ENCODE measurements at regions not wholly inside any gene's neighbourhood (a gene's known extent, or its start where the extent isn't known, plus 50 kb on each side); places are given as distances from the start of the nearest gene placed in this dataset.

DNA sequence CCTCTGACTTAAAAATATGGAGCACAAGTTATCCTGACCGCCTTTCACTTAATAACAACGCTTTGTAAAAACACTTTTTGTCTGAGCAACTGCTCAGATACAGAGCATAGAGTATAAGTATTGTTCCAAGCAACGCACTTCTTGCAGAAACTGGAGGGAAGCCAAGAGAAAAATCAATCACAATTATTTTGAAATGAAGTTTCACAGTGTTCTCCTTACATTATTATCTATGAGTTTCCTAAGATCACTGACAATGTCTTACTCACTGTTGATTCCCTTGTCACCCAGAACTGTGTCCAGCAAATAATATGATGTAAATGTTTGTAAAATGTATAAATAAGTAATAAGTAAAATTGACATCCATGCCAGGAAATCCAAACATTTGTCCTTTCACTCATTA, 184.6 kb upstream of the GPR149 start:
- Histone ChIP-seq H2BK12ac (ENCODE audit: low read length in 2 of 2) (no peak overlapping the region), H2BK15ac (ENCODE audit: low read depth, poor library complexity, severe bottlenecking) (no peak overlapping the region), H3K4ac (ENCODE audit: low read depth in 1 of 2, low read length in 2 of 2) (no peak overlapping the region), H3K4me3 (ENCODE audit: insufficient read depth in 1 of 2, low read depth in 1 of 2, low read length in 2 of 2) (no peak overlapping the region), H3K4me2 (ENCODE audit: low read length, poor library complexity, severe bottlenecking) (no peak overlapping the region), H4K8ac (ENCODE audit: low read length) (no peak overlapping the region), H3K27ac (ENCODE audit: low read length, poor library complexity, severe bottlenecking) (no peak overlapping the region), H3K27me3 (ENCODE audit: control insufficient read depth in 1 of 2, insufficient read depth in 1 of 2, low read length in 2 of 2) (no peaks in the 10 kb centered on the region), H2AFZ (ENCODE audit: low read depth, low read length) (no peak overlapping the region), H3K9me3 (ENCODE audit: control insufficient read depth, low read length) (no peaks in the 10 kb centered on the region), H3K18ac (ENCODE audit: low read depth in 1 of 2, low read length in 2 of 2) (no peak overlapping the region), H2BK120ac (ENCODE audit: low read depth, low read length) (no peak overlapping the region), H3K9ac (ENCODE audit: low read length) (no peak overlapping the region), H4K91ac (ENCODE audit: low read length) (no peak overlapping the region), H2AK5ac (ENCODE audit: low read length, severe bottlenecking) (no peak overlapping the region), H3K36me3 (ENCODE audit: control insufficient read depth in 1 of 2, insufficient read depth in 2 of 2, low read depth in 1 of 2, low read length in 2 of 2) (no peaks in the 10 kb centered on the region), H2BK5ac (ENCODE audit: low read depth, low read length, poor library complexity, severe bottlenecking) (no peak overlapping the region), H3K4me1 (ENCODE audit: control insufficient read depth, insufficient read depth, low read depth, low read length) (no peaks in the 10 kb centered on the region), H3K23ac (ENCODE audit: low read length in 2 of 2) (no peak overlapping the region), H3K14ac (ENCODE audit: low read length in 2 of 2) (no peak overlapping the region), H3K79me1 (replicated peaks; ENCODE audit: low read length, poor library complexity, severe bottlenecking) (no peaks in the 10 kb centered on the region)
- WGBS, result 76% methylated on average over 3 of the region's 3 CpGs
- DNase-seq, result no peak

DNA sequence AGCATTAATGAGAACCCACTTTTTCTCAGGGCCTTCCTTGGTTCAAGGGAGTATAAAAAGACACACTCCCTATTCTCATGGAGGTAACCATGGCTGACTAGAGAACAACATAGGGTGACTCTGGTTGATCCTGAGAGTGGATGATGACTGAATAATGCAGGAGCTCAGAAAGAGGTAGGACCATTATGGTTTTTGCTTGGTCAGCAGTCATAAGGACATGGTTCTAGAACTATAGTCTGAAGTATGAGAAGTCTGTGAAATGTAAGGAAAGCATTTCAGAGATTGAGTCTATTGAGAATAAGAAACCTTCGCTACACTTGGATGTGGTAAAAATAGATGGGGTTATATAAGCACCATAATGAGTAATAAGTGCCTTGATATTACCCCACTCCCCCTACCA, 184.1 kb upstream of the GPR149 start:
- WGBS, result no CpG with 5 or more reads among the region's 1 CpG
- Histone ChIP-seq H3K79me1 (replicated peaks; ENCODE audit: low read length, poor library complexity, severe bottlenecking) (no peaks in the 10 kb centered on the region), H3K4ac (ENCODE audit: low read depth in 1 of 2, low read length in 2 of 2) (no peak overlapping the region)

DNA sequence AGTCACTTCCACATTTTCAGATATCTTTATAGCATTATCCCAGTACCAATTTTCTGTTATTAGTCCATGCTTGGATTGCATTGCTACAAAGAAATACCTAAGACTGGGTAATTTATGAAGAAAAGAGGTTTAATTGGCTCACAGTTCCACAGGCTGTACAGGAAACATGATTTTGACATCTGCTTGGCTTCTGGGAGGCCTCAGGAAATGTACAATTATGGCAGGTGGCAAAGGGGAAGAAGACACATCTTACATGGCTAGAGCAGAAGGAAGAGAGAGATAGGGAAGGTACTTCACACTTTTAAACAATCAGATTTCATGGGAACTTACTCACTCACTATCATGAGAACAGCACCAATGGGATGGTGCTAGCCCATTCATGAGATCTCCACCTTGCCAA, 172.3 kb upstream of the GPR149 start:
- Histone ChIP-seq H4K91ac (ENCODE audit: low read length) (no peak overlapping the region), H3K79me1 (replicated peaks; ENCODE audit: low read length, poor library complexity, severe bottlenecking) (no peaks in the 10 kb centered on the region), H3K27ac (ENCODE audit: low read length, poor library complexity, severe bottlenecking) (no peak overlapping the region), H2BK15ac (ENCODE audit: low read depth, poor library complexity, severe bottlenecking) (no peak overlapping the region), H2BK12ac (ENCODE audit: low read length in 2 of 2) (no peak overlapping the region), H3K4ac (ENCODE audit: low read depth in 1 of 2, low read length in 2 of 2) (no peak overlapping the region), H3K23ac (ENCODE audit: low read length in 2 of 2) (no peak overlapping the region), H3K18ac (ENCODE audit: low read depth in 1 of 2, low read length in 2 of 2) (no peak overlapping the region), H2BK5ac (ENCODE audit: low read depth, low read length, poor library complexity, severe bottlenecking) (no peak overlapping the region), H3K36me3 (ENCODE audit: control insufficient read depth in 1 of 2, insufficient read depth in 2 of 2, low read depth in 1 of 2, low read length in 2 of 2) (no peaks in the 10 kb centered on the region), H2AFZ (ENCODE audit: low read depth, low read length) (no peak overlapping the region), H3K4me3 (ENCODE audit: insufficient read depth in 1 of 2, low read depth in 1 of 2, low read length in 2 of 2) (no peak overlapping the region), H4K8ac (ENCODE audit: low read length) (no peak overlapping the region), H3K4me1 (ENCODE audit: control insufficient read depth, insufficient read depth, low read depth, low read length) (no peaks in the 10 kb centered on the region), H2BK120ac (ENCODE audit: low read depth, low read length) (no peak overlapping the region), H3K14ac (ENCODE audit: low read length in 2 of 2) (no peak overlapping the region), H3K9ac (ENCODE audit: low read length) (no peak overlapping the region), H3K9me3 (ENCODE audit: control insufficient read depth, low read length) (no peaks in the 10 kb centered on the region), H3K27me3 (ENCODE audit: control insufficient read depth in 1 of 2, insufficient read depth in 1 of 2, low read length in 2 of 2) (no peaks in the 10 kb centered on the region), H2AK5ac (ENCODE audit: low read length, severe bottlenecking) (no peak overlapping the region), H3K4me2 (ENCODE audit: low read length, poor library complexity, severe bottlenecking) (no peak overlapping the region)
- DNase-seq, result no peak

More for the DNA sequence above, 184.1 kb upstream of the GPR149 start:
- no peaks in the 10 kb centered on the region for H3K4me1 ChIP-seq (ENCODE audit: control insufficient read depth, insufficient read depth, low read depth, low read length)
- H2BK12ac ChIP-seq (ENCODE audit: low read length in 2 of 2), result no peak overlapping the region
- H2AFZ ChIP-seq (ENCODE audit: low read depth, low read length), result no peak overlapping the region
- H3K9ac ChIP-seq (ENCODE audit: low read length), result no peak overlapping the region
- no peak overlapping the region for H3K23ac ChIP-seq (ENCODE audit: low read length in 2 of 2)
- no peak overlapping the region for H3K4me3 ChIP-seq (ENCODE audit: insufficient read depth in 1 of 2, low read depth in 1 of 2, low read length in 2 of 2)
- H4K8ac ChIP-seq (ENCODE audit: low read length), result no peak overlapping the region
- no peak overlapping the region for H3K4me2 ChIP-seq (ENCODE audit: low read length, poor library complexity, severe bottlenecking)
- H4K91ac ChIP-seq (ENCODE audit: low read length), result no peak overlapping the region
- H2BK15ac ChIP-seq (ENCODE audit: low read depth, poor library complexity, severe bottlenecking), result no peak overlapping the region
- no peak overlapping the region for H2AK5ac ChIP-seq (ENCODE audit: low read length, severe bottlenecking)
- no peaks in the 10 kb centered on the region for H3K27me3 ChIP-seq (ENCODE audit: control insufficient read depth in 1 of 2, insufficient read depth in 1 of 2, low read length in 2 of 2)
- H3K18ac ChIP-seq (ENCODE audit: low read depth in 1 of 2, low read length in 2 of 2), result no peak overlapping the region
- H3K14ac ChIP-seq (ENCODE audit: low read length in 2 of 2), result no peak overlapping the region
- H2BK5ac ChIP-seq (ENCODE audit: low read depth, low read length, poor library complexity, severe bottlenecking), result no peak overlapping the region
- no peaks in the 10 kb centered on the region for H3K36me3 ChIP-seq (ENCODE audit: control insufficient read depth in 1 of 2, insufficient read depth in 2 of 2, low read depth in 1 of 2, low read length in 2 of 2)
- H2BK120ac ChIP-seq (ENCODE audit: low read depth, low read length), result no peak overlapping the region
- H3K27ac ChIP-seq (ENCODE audit: low read length, poor library complexity, severe bottlenecking), result no peak overlapping the region
- no peaks in the 10 kb centered on the region for H3K9me3 ChIP-seq (ENCODE audit: control insufficient read depth, low read length)
- no peak for DNase-seq

DNA sequence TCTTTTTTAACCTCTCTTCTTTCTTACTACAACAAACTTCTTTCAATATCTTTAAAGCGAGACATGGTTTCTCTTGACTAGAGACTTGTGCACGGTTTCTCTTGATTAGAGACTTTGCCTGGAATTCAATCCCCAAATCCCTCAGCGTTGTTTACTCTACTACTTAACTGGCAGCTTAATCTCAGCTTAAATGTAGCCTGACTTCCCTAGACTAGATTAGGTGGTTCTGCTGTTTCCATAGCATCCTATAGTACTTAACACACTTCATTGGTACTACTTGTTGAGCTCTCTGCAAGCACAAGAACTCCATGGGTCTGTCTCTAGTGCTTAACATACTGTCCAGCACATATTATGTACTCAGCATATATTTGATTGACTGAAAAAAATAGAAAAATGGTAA, 168.2 kb upstream of the GPR149 start:
- no peak for DNase-seq
- Histone ChIP-seq H3K27ac (ENCODE audit: low read length, poor library complexity, severe bottlenecking) (no peak overlapping the region), H3K4me2 (ENCODE audit: low read length, poor library complexity, severe bottlenecking) (no peak overlapping the region), H3K4me1 (ENCODE audit: control insufficient read depth, insufficient read depth, low read depth, low read length) (no peaks in the 10 kb centered on the region), H3K9ac (ENCODE audit: low read length) (no peak overlapping the region), H2BK5ac (ENCODE audit: low read depth, low read length, poor library complexity, severe bottlenecking) (no peak overlapping the region), H2BK15ac (ENCODE audit: low read depth, poor library complexity, severe bottlenecking) (no peak overlapping the region), H3K27me3 (ENCODE audit: control insufficient read depth in 1 of 2, insufficient read depth in 1 of 2, low read length in 2 of 2) (no peaks in the 10 kb centered on the region), H4K91ac (ENCODE audit: low read length) (no peak overlapping the region), H2AFZ (ENCODE audit: low read depth, low read length) (no peak overlapping the region), H3K36me3 (ENCODE audit: control insufficient read depth in 1 of 2, insufficient read depth in 2 of 2, low read depth in 1 of 2, low read length in 2 of 2) (no peaks in the 10 kb centered on the region), H4K8ac (ENCODE audit: low read length) (no peak overlapping the region), H3K79me1 (replicated peaks; ENCODE audit: low read length, poor library complexity, severe bottlenecking) (no peaks in the 10 kb centered on the region), H3K4me3 (ENCODE audit: insufficient read depth in 1 of 2, low read depth in 1 of 2, low read length in 2 of 2) (no peak overlapping the region), H3K18ac (ENCODE audit: low read depth in 1 of 2, low read length in 2 of 2) (no peak overlapping the region), H3K14ac (ENCODE audit: low read length in 2 of 2) (no peak overlapping the region), H2AK5ac (ENCODE audit: low read length, severe bottlenecking) (no peak overlapping the region), H3K4ac (ENCODE audit: low read depth in 1 of 2, low read length in 2 of 2) (no peak overlapping the region), H3K23ac (ENCODE audit: low read length in 2 of 2) (no peak overlapping the region), H3K9me3 (ENCODE audit: control insufficient read depth, low read length) (no peaks in the 10 kb centered on the region), H2BK120ac (ENCODE audit: low read depth, low read length) (no peak overlapping the region), H2BK12ac (ENCODE audit: low read length in 2 of 2) (no peak overlapping the region)
- WGBS, result 91% methylated on average over 3 of the region's 3 CpGs

All from mesenchymal stem cell (in vitro differentiated cells and primary cell).